GM21390 (cell line): ENCODE measurements at regions not wholly inside any gene's neighbourhood (a gene's known extent, or its start where the extent isn't known, plus 50 kb on each side); places are given as distances from the start of the nearest gene placed in this dataset.

Source experiments
- ATAC-seq: cut with Tn5 transposase; IDR thresholded peaks from one replicate; pipeline ENCODE4 v1.9.1; 2021; ENCODE audit not compliant: unreplicated experiment

DNA sequence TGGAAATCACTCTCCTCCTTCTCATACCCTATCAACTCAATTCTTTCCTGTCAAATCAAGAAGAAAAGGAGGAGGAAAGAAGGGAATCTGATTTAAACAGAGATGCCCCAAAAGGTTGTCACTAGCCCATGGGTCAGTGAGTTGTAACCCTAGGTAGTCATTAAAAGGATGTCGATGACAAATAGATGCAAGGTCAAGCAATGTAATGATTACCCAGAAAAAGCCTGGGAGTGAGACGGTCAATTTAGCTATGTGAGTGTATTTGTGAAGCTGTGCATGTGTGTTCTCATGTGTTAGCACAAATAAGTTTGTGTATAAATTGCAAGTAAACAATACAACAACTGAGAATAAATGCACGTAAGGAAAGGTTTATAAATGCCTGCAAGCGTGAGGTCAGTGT lies 190.5 kb upstream of the PMFBP1 start:
- ATAC-seq, result no peak

DNA sequence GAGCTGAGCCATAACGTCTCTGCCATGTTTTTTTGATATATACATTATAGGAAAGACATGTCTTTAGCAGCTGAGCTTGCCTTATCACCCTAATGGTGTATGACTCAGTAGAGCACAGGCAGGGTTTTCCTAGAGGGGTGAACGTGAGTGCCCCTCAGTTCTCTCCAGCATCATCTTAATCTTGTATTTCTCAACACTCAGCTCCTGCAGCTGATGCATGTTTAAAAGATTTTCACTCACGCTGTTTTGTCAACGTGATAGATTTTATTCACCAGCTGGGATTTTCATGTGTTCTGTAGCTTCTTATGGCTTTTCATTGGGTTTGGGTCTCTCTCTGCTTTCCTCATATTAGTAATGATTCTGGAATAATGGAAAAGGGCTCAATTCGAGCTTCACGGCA lies 186.0 kb upstream of the PMFBP1 start:
- ATAC-seq, result no peak

DNA sequence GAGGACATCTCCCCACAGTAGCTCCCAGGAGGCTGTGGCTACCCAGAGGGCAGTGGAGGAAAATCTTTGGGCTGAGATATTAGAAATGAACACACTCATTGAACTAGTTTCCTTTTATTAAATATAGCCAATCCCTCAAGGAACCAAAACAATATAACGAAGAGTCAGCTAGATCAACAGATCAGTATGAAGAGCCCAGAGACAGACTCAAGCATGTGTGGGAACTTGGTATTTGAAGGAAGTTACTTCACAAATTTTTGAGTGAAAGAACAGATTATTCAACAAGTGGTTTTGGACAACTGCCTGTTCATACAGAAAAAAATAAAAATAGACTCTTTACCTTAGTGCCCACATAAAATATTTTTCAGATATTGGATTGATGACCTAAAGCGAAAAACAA lies 183.6 kb upstream of the PMFBP1 start:
- ATAC-seq, result no peak

DNA sequence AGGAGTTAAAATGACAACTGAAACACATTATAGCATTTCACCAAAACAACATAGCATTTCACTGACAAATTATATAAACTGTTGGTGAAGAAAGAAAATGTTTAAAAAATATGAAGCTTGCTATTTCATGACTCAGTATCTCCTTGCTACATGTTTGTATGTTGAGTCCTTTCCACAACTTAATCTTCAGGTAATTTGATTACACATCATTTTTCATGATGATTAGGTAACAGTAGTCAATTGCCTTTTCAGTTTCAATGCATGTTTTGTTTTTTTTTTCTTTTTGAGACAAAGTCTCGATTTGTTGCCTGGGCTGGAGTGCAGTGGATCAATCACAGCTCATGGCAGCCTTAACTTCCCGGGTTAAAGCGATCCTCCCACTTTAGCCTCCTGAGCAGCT lies 177.8 kb upstream of the PMFBP1 start:
- ATAC-seq, result no peak

DNA sequence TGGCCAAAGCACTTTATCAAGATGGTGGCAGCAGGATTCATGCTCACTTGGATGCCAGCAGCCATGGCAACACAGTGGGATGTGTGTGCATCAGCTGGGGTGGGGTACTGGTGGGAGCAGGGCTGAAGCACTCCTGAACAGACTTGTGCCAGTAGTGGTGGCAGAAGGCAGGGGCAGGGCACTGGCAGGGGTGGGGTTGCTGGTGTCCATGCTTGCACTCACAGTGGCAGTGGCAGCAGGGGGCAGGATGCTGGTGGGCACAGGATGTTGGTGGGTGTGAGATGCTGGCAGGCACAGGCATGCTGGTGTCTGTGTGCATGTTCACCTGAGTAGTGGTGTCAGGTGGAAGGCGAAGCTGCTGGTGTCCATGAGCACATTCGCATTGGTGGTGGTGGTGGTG lies 161.0 kb upstream of the PMFBP1 start:
- ATAC-seq, result no peak

DNA sequence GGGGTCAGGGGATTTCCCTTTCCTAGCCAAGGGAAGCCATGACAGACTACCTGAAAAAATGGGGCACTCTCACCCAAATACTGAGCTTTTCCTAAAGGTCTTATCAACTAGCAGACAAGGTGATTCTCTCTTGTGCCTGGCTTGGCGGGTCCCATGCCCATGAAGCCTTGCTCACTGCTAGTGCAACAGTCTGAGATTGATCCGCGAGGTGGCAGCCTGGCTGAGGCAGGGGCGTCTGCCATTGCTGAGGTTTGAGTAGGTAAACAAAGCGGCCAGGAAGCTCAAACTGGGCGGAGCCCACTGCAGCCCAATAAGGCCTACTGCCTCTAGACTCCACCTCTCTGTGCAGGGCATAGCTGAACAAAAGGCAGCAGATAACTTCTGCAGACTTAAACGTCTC lies 152.6 kb upstream of the PMFBP1 start:
- no peak for ATAC-seq

DNA sequence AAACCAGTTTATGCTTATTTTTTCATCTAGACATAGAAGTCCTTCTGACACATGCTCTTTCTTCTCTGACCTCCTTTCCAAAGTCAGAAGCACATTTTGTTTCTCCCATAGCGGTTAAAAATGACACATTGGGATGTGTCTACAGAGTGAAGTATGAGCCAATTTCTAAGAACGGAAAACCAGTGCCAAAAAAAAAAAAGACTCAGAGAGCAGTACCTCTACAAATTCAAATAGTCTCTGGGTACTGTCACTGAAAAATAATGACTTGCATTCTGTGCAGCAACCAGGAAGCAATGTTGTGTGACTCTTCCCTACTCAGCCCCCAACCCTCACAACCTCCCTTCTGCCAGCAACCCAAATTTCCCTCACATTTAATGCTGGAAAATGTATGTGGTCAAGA lies 145.5 kb upstream of the PMFBP1 start:
- no peak for ATAC-seq

DNA sequence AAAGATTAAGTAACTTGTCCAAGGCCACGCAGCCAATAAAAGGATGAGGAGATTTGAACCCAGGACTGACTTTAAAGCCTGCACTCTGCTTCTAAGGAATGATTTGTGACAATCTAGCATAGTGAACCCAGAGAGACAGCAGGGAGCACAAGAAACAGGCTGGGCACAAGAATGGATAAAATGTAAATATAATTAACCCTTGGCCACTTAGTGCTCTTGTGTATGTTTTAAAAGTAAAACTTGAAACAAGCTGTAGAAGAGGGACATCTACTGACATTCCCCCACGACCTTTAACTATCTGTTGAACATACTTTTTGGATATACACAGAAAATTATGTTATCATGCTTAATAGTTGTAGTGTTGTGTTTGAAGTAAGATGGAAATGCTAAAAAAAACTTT lies 141.9 kb upstream of the PMFBP1 start:
- ATAC-seq, result no peak

DNA sequence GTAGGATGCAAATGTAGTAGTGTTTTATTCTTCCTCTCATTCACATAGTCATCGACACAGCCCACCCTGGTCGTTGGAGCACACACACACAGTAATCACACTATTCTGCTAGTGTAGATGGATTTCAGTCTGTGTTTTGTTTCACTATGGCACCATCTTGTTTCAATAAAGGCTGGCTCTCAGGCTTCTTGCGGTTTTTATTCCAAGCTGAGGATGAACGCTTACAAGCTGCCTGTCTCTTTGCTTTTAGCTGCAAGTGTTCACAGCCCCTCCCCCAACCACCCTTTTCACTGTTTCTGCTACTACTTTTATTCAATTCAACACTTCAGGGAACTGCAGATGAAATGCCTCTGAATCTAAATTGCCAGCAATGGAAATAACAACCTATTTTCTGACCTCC lies 140.9 kb upstream of the PMFBP1 start:
- no peak for ATAC-seq

DNA sequence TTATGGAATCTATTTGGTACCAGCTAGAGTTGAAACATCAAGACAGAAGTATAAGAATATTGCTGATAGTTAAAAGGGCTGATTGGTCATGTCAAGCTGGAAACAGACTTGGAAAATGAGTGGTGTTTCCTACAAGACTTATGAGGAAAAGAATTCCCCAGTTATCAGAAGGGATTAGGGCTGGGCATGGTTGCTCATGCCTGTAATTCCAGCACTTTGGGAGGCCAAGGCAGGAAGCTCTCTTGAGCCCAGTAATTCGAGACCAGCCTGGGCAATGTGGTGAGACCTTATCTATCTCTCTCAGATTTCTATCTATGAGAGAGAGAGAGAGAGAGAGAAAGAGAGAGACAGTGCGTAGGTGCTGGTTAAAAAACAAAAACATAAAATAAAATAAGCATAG lies 139.5 kb upstream of the PMFBP1 start:
- ATAC-seq, result no peak

DNA sequence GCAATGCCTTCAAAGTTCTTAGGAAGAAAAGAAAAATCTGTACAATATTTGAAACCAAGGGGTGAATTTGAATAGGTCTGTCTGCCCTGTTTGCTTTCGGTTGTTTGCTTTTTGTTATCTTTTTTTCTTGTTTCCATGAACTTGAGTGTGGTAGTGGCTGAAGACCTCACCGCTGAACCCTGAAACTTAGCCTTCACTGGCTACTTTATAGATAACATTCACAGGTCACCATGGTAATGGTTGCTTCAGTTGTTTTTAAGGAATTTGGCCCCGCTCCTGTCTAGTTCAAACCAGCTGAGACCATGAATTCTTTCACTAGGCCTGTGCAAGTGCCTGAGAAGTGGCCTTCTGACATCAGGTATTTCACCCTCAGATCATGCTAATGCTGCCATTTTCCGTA lies 137.0 kb upstream of the PMFBP1 start:
- no peak for ATAC-seq

DNA sequence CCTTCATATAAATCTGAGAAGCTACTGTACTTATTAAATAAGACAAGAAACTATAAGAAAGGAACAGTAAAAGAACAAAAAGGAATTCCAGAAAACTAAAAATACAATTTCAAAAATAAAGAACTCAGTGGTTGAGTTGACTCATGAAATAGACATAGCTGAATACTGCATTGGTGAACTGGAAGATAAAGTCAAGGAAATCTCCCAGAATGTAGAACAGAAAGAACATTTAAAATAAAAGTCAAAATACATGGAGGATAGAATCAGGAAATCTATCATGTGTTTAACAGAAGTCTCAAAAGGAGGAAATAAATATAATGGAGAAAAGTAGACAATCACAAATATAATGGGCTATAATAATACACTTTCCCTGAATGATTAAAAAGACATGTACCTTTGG lies 136.4 kb upstream of the PMFBP1 start:
- no peak for ATAC-seq

DNA sequence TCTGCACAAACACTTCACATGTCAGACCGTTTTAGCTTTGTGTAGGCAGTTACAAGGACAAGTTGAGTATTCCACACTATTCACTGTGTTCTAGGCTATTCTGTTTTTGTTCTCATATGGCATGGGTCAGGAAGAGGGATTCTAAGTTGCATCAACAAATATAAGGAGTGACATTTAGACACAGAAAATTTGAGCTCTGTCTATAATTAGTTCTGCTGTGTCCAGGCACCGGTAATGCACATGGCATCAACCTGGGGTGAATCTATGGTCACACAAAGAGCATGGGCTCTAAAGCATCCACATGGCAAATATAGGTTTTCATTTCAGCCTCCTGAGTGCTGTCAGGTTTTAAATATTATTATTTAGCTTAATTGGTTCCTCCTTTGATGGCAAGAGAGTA lies 130.4 kb upstream of the PMFBP1 start:
- ATAC-seq, result no peak

DNA sequence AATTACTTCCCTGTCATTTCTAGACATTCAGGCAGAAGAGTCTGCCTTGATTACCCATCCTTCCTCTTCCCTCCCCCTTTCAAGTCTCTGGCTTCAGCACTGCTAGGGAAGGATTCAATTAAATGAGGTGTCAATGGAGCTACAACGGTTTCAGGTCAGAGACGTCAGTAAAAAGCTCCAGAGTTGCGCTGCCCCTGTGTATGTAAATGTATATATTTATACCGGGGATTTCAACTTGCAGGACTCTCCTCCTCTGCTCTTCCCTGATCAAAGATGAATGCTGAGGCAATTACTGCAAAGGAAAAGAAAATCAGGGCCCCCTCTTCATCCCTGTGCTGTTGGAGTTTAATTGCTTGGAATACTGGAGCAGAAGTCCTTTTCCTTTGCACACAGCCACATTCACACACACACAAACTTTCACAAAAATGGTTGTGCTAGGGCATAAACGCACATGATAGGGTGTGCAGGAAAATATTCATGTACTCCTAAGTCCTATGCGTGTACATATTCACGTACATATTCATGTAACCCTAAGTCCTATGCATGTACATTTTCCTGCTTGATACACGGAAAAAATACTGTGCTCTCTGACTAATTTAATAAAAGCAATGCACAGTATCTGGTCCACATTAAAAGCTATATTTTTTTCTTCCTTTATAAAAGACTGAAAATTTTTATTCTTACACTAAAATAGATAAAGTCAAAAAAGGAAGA lies 129.7 kb upstream of the PMFBP1 start:
- ATAC-seq, result no peak

DNA sequence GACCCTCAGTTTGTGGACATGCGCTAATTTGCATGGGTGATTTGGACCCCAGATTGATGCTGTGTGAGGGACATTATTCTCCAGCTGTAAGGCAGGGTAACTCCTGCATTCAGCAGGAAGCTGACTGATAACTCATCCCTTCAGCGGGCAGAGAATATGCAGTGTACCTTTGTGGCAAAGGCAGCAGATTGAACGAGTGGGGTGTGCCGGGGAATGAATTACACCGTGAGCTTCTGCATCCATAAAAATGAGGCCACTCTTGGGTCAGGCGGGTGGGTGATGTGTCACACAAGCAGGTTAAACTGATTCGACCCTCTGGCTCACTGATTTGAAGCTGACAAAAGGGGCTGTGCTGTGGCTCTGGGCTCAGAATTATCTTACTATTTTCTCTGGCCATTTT lies 128.9 kb upstream of the PMFBP1 start:
- no peak for ATAC-seq

DNA sequence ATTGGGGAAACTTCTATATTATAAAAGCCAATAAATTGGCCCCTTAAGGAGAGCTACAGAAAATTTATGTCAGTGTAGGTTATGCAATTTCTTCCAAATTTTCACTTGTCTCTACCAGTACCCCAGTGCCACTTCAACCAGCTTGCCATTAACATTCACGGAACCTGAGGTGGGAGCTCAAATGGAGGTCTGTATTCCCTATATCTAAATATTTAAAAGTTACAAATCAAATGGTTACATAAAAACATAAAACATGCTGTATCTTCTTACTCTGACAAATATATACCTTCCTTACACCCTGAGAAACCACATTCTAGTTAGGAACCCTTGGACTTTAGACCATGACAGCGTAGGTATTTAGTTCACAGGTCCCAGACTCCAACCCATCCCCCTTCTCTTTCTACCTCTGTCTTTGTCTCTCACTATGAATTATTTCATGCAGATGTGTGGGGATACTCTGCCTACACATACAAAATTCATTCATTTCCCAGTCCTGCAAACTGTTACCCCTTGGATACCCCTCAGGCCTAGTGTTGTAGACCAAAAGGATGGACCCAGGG lies 127.8 kb upstream of the PMFBP1 start:
- ATAC-seq, result no peak

DNA sequence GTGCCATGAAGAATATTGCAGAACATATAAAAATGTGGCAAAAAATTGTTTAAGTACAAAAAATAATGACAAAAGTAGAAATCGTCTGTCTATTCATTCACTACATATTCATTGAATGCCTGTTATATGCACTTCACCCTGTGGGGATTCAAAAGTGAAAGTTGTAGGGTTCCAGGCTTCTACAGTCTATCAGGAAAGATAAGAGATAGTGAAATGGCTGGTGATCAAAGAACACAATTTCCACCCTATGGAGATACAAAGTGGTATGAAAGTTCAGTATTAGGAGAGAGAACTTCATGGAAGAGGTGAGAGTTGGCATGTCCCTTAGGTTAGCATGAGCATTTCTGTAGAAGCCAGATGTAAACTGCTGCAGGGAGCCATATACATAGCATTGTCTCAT lies 127.0 kb upstream of the PMFBP1 start:
- no peak for ATAC-seq

DNA sequence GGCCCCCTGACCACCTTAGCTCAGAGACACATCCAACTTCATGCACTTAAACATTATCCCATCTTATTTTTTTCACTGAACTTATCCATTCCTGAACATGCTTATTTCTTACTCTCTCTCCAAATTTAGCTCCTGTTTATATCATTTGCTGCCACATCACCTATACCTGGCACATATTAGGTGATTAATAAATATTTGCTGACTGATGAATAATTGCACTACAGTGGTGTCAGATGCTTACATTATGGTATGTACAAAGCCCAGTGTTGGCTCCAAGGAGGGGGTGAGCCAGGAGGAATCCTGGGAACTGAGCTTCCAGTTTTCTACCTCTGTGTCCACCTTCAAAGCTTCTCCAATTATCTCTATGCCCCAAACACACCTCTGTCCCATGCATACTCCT lies 124.0 kb upstream of the PMFBP1 start:
- no peak for ATAC-seq

DNA sequence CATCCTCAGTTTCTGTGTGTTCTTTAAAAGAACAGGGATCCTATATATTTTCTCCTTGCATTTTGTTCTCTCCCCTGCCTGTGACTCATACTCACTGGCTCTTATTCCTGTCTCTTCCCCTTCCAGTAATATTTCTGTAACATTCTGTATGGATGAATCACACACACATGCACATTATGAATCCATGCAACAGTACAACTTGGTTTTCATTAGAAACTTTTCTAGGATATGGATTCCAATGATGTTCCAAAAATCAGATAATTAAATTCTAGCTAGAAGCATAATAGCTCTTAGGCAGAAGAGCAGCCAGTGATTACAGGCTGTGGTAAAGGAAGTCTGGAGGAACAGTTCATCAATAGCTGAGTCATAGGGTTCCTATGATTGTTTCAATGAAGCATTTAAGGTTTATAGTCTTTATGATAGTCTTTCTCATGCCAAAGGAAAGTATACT lies 119.6 kb upstream of the PMFBP1 start:
- ATAC-seq, result no peak

DNA sequence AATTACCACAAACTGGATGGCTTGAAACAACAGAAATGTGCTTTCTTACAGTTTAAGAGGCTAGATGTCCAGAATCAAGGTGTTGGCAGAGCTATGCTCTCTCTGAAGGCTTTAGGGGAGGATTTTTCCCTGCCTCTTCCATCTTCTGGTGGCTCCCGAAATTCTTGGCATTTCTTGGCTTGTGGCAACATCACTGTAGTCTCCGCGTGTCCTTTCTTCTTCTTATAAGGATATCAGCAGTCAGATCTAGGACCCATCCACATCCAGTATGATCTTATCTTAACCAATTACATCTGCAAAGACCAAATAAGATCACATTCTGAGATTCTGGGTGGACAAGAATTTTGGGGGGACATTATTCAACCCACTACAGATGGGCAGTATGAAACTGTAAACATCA lies 119.2 kb upstream of the PMFBP1 start:
- ATAC-seq, result no peak

DNA sequence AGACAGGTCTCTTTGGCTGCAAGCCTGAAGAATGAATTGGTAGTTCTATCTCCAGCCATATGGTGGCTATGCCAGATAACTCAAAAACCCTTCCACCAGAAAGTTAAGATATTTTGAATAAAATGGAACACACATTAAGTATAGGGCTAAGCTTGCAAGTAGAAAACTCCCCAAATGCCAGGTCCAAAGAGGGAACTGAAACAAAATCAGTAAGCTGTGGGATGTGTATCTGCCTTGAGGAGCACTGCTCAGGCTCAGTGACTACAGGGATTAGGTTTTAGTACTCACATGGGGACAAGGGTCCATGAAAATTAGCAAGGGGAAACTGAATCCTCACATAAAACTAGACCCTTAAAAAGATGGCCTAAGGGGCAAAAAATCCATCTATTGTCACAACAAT lies 115.7 kb upstream of the PMFBP1 start:
- no peak for ATAC-seq

DNA sequence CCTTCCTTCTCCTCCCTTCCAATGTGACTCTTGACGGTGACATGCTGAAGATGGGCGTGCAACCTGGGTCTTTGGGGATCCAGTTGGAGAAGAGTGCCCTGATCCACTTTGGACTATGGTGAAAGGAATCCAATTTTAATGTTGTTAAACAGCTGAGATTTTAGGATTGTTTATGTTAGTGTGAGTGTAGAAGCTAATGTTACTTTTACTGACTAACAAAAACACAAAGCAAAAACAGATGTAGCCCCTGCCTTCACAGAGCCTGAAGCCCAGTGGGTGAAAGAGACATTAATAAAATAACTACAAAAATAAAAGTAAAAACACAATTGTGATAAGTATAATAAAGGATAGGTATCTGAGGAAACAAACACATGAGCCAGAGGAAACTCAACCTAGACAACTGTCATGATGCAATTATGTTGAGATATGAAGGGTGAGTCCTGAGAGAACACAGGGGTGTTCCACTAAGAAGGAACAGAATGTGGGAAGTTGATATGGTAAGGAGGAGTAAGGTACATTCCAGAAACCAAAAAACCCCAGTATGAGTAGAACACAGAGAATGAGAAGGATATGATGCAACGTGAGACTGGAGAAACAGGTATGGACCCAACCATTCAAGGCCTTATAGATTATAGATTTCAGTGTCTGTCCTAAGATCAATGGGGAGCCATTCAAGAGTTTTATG lies 115.1 kb upstream of the PMFBP1 start:
- no peak for ATAC-seq

DNA sequence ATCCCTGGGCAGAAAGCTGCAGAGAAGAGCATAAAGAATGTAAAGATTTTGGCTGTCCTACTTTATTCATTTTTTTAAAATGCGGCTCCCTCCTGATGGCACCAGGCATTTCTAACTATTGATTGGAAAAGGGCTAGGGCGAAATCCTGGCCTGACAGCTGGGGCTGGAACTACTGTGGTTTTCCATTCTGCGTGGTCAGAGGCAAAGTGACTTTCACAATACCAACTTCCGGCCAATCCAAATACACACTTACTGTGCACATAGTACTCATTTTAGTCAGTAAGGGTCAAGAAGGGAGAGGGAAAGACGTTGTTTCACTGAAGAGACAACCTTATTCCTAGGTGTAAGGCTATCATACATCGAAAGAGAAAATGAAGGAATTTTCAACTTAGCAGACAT lies 113.8 kb upstream of the PMFBP1 start:
- no peak for ATAC-seq
